Stomach (tissue), 8 donors: ENCODE measurements at regions not wholly inside any gene's neighbourhood (a gene's known extent, or its start where the extent isn't known, plus 50 kb on each side); places are given as distances from the start of the nearest gene placed in this dataset.

Source experiments
- DNase-seq, 2 donors: peaks; one replicate each; pipeline versions ENCODE4 v3.0.0 to v3.0.0-alpha.2; 2013 to 2019
- H3K27ac ChIP-seq, 5 donors: fragments of 200-600 bp in 4 of 5; sonication (generic) in 4 of 5; one replicate each; pipeline ENCODE4 v1.5.1; 2013 to 2019; ENCODE audit warnings: mild to moderate bottlenecking in 1 of 5, moderate library complexity in 1 of 5
- H3K27me3 ChIP-seq, 3 donors: fragments of 200-600 bp; sonication (generic); one replicate each; pipeline ENCODE4 v1.5.1; 2017 to 2019; ENCODE audit warnings: mixed run types in 1 of 3
- H3K36me3 ChIP-seq, 4 donors: fragments of 200-600 bp; sonication (generic); 1 replicate in 3 of 4; 2 replicates in 1 of 4; pipeline ENCODE4 v1.5.1; 2016 to 2019
- H3K4me1 ChIP-seq, 4 donors: fragments of 200-600 bp; sonication (generic); one replicate each; pipeline ENCODE4 v1.5.1; 2016 to 2019
- H3K4me3 ChIP-seq, 4 donors: fragments of 200-600 bp; sonication (generic) in 3 of 4; one replicate each; pipeline ENCODE4 v1.5.1; 2016 to 2019; ENCODE audit warnings: mild to moderate bottlenecking in 1 of 4
- H3K9me3 ChIP-seq, 4 donors: fragments of 200-600 bp; sonication (generic); one replicate each; pipeline ENCODE4 v1.5.1; 2016 to 2019
- EP300 ChIP-seq: sonication (generic); formaldehyde crosslinking; IDR thresholded peaks from one replicate; pipeline ENCODE4 v1.6.1; 2017; ENCODE audit warnings: antibody characterized with exemption
- POLR2A ChIP-seq, 4 donors: fragments of 450-650 bp; IDR thresholded peaks; one replicate each; pipeline ENCODE4 v1.6.1; 2016; ENCODE audit warnings: antibody characterized with exemption in 4 of 4, control low read depth in 2 of 4, mild to moderate bottlenecking in 1 of 4, moderate library complexity in 1 of 4
- POLR2AphosphoS5 ChIP-seq, 3 donors: sonication (generic); formaldehyde crosslinking; IDR thresholded peaks; one replicate each; pipeline ENCODE4 v1.6.1; 2016; ENCODE audit warnings: antibody characterized with exemption in 3 of 3
- WGBS, 5 donors: extraction: QIAGEN DNeasy Blood & Tissue Kit in 3 of 5; methylation state at CpG; one replicate each; pipeline versions ENCODE4 v1.1.5 to v1.1.7; 2013 to 2018; 5-methylcytosine and 5-hydroxymethylcytosine counted together
- intact Hi-C: fragments of 100-400 bp; cut with DNase I; formaldehyde crosslinking; loops from one replicate; pipeline ENCODE4 v1.15.1; 2023; ENCODE audit warnings: low total_unique reads
- TF ChIP-seq, protein P1 (sequence below), 7 experiments: fragments of 450-650 bp in 4 of 7; fragments of 200-600 bp in 3 of 7; sonication (generic) in 3 of 7; IDR thresholded peaks; one replicate each; pipeline ENCODE4 v1.5.1; 2016 to 2019; ENCODE audit warnings: antibody characterized with exemption in 7 of 7, control low read depth in 2 of 7, mild to moderate bottlenecking in 1 of 7
- donor health status: healthy with polysubstance abuse.
- donor health status: Bipolar disorder and iron deficiency.
- donor health status: healthy.

DNA sequence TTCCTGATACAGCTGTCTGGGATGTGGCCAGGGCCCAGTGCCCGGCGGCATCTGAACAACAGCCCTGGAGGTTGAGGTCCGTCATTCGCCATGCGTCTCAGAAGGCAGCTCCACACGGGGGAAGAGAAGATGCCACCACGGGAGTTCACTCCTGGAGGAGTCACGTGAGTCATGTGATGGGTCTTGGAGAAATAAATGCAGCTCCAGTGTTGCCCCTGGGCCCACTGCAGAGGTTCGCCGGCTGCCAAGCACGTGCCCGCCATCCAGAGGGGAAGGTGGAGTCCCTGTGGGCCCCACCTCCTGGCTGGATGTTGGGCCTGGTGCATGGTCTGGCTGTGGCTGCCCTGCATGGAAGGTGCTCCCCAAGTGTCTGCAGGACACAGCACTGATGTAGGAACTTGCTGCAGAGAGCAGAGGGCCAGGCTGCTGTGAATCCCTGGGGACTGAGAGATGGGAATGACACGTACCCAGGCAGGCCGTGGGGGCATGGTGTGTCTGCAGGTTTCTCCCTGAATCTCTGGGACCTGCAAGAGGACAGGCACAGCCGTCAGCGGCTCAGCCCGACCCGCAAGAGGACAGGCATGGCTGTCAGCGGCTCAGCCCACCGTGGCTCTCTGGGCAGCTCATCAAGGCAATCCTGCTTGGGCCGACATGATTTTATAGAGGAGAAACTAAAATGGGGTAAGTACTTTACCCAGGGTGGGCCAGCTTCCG is 418.3 kb upstream of the IRX4 start:
- TF ChIP-seq, protein P1, sequence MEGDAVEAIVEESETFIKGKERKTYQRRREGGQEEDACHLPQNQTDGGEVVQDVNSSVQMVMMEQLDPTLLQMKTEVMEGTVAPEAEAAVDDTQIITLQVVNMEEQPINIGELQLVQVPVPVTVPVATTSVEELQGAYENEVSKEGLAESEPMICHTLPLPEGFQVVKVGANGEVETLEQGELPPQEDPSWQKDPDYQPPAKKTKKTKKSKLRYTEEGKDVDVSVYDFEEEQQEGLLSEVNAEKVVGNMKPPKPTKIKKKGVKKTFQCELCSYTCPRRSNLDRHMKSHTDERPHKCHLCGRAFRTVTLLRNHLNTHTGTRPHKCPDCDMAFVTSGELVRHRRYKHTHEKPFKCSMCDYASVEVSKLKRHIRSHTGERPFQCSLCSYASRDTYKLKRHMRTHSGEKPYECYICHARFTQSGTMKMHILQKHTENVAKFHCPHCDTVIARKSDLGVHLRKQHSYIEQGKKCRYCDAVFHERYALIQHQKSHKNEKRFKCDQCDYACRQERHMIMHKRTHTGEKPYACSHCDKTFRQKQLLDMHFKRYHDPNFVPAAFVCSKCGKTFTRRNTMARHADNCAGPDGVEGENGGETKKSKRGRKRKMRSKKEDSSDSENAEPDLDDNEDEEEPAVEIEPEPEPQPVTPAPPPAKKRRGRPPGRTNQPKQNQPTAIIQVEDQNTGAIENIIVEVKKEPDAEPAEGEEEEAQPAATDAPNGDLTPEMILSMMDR (IDR thresholded peaks at IDR 0.05) = no peak
- TF ChIP-seq POLR2AphosphoS5 (IDR thresholded peaks at IDR 0.05) (no peak), POLR2A (IDR thresholded peaks at IDR 0.05) (no peak), EP300 (no peak)
- H3K27ac ChIP-seq = no peak overlapping the region
- WGBS, 5 donors = 88 to 92% (median 90%) methylated on average over 22 of the region's 22 CpGs

GRCh38 chr5:2300421-2300820 is 417.7 kb upstream of the IRX4 start:
- Histone ChIP-seq H3K27ac (no peak overlapping the region), H3K36me3 (no peaks in the 10 kb centered on the region), H3K27me3 (peaks cover 0 to 30% (median 0%) of the 10 kb centered on the region in 3 donors), H3K4me3 (no peak overlapping the region), H3K9me3 (no peaks in the 10 kb centered on the region), H3K4me1 (no peaks in the 10 kb centered on the region)
- DNase-seq = no peak
- intact Hi-C loops = no loop called here
- TF ChIP-seq, protein P1 (IDR thresholded peaks at IDR 0.05) = no peak
- TF ChIP-seq EP300 = no peak
- TF ChIP-seq POLR2AphosphoS5 (IDR thresholded peaks at IDR 0.05) = no peak
- no peak for TF ChIP-seq POLR2A (IDR thresholded peaks at IDR 0.05)
- WGBS, 5 donors = 80 to 92% (median 87%) methylated on average over 11 of the region's 11 CpGs

More for the DNA sequence above, 418.3 kb upstream of the IRX4 start:
- H3K9me3 ChIP-seq = no peaks in the 10 kb centered on the region
- no peak overlapping the region for H3K4me3 ChIP-seq
- intact Hi-C loops = no loop called here
- H3K27me3 ChIP-seq = peaks cover 0 to 30% (median 0%) of the 10 kb centered on the region in 3 donors
- no peak for DNase-seq
- no peaks in the 10 kb centered on the region for H3K4me1 ChIP-seq
- H3K36me3 ChIP-seq = no peaks in the 10 kb centered on the region

DNA sequence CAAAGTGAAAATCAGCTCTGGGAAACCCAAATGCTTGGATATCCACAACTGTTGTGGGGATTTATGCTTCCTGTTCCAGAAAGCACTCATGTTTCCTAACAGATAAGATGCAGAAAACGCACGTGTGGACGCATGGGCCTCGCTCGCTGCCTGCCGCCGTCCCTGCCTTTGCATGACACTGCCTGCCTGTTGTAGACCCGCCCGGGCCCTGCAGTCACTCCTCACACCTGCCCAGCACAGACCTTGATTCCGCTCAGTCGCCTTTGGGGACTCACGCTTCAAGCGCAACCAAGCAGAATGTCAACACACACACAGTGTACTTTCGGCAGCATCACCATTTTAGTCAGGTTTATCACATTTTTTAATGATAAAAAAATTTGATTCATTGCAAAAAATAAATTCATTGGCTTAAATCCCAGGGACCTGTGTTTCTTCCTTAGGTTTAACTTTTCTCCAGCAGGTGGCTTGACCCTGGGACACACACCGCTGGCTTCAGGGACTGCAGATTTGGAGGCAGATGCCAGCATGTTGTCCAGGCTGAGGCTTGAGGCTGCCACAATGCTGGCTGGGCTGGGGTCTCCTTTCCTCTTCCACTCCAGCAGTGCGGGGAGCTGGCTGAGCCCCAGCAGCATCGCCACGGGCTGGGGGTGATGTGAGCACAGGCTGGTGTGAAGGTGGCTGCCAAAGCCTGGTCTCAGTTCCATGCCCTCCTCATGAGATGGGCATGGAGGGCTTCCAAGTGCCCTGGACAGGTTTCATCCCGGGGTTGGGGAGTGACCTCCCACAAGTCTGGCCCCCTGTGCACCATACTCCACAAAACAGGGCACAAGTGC is 416.9 kb upstream of the IRX4 start:
- Histone ChIP-seq H3K27ac (no peak overlapping the region), H3K9me3 (no peaks in the 10 kb centered on the region), H3K27me3 (peaks cover 0 to 30% (median 0%) of the 10 kb centered on the region in 3 donors), H3K4me3 (no peak overlapping the region), H3K36me3 (no peaks in the 10 kb centered on the region), H3K4me1 (no peaks in the 10 kb centered on the region)
- TF ChIP-seq POLR2AphosphoS5 (IDR thresholded peaks at IDR 0.05) = no peak
- TF ChIP-seq POLR2A (IDR thresholded peaks at IDR 0.05) = no peak
- no peak for TF ChIP-seq EP300
- TF ChIP-seq, protein P1 (IDR thresholded peaks at IDR 0.05) = no peak
- DNase-seq = peak in 1 of 2 donors; percentile 26
- WGBS, 5 donors = 48 to 70% (median 53%) methylated on average over 17 to 19 of the region's 19 CpGs
- intact Hi-C loops = no loop called here

- 22 to 41% (median 33%) methylated on average over 3 of the region's 3 CpGs for WGBS, 5 donors
- Histone ChIP-seq H3K36me3 (no peaks in the 10 kb centered on the region), H3K4me3 (no peak overlapping the region), H3K27ac (no peak overlapping the region), H3K27me3 (peaks cover 0 to 30% (median 0%) of the 10 kb centered on the region in 3 donors), H3K9me3 (no peaks in the 10 kb centered on the region), H3K4me1 (no peaks in the 10 kb centered on the region)
- intact Hi-C loops = no loop called here
- TF ChIP-seq, protein P1 (IDR thresholded peaks at IDR 0.05) = no peak
- TF ChIP-seq POLR2AphosphoS5 (IDR thresholded peaks at IDR 0.05) (no peak), EP300 (no peak), POLR2A (IDR thresholded peaks at IDR 0.05) (no peak)
- DNase-seq = peak in 1 of 2 donors; percentile 26
Observed at GRCh38 chr5:2298781-2299180, 416.1 kb upstream of the IRX4 start.
